SHP77 (cell line): ENCODE measurements at regions not wholly inside any gene's neighbourhood (a gene's known extent, or its start where the extent isn't known, plus 50 kb on each side); places are given as distances from the start of the nearest gene placed in this dataset.

Experiments used
- DNase-seq, 2 experiments: peaks; one replicate each; lab custom pipeline; 2025; lab: John Stamatoyannopoulos, UW

- no peak for DNase-seq
These were observed 435.2 kb upstream of the SEMA3A start for GRCh38 chr7:84629640-84630318.

- DNase-seq: no peak
These were observed 434.6 kb upstream of the SEMA3A start for GRCh38 chr7:84629216-84629615.

- DNase-seq: no peak
These were observed 432.7 kb upstream of the SEMA3A start for GRCh38 chr7:84627250-84627649.

GRCh38 chr7:84624927-84625326 lies 430.3 kb upstream of the SEMA3A start:
- DNase-seq: no peak

GRCh38 chr7:84624527-84624926 lies 429.9 kb upstream of the SEMA3A start:
- DNase-seq: no peak

- no peak for DNase-seq
These were observed 422.9 kb upstream of the SEMA3A start for GRCh38 chr7:84617265-84618030.

GRCh38 chr7:84614821-84615501 lies 420.4 kb upstream of the SEMA3A start:
- DNase-seq: no peak

- no peak for DNase-seq
These were observed 418.5 kb upstream of the SEMA3A start for GRCh38 chr7:84612981-84613681.

GRCh38 chr7:84611391-84611790 lies 416.8 kb upstream of the SEMA3A start:
- DNase-seq: no peak

- DNase-seq: no peak
These were observed 415.8 kb upstream of the SEMA3A start for GRCh38 chr7:84610390-84610789.

GRCh38 chr7:84605301-84605700 lies 410.7 kb upstream of the SEMA3A start:
- no peak for DNase-seq

GRCh38 chr7:84603545-84603944 lies 409.0 kb upstream of the SEMA3A start:
- DNase-seq: no peak

GRCh38 chr7:84595026-84595425 lies 400.4 kb upstream of the SEMA3A start:
- no peak for DNase-seq

GRCh38 chr7:84591897-84592296 lies 397.3 kb upstream of the SEMA3A start:
- DNase-seq: no peak

GRCh38 chr7:84589012-84589411 lies 394.4 kb upstream of the SEMA3A start:
- DNase-seq: no peak

GRCh38 chr7:84583331-84583730 lies 388.7 kb upstream of the SEMA3A start:
- no peak for DNase-seq

GRCh38 chr7:84582747-84583146 lies 388.2 kb upstream of the SEMA3A start:
- no peak for DNase-seq

GRCh38 chr7:84578825-84579224 lies 384.2 kb upstream of the SEMA3A start:
- no peak for DNase-seq

- no peak for DNase-seq
These were observed 374.2 kb upstream of the SEMA3A start for GRCh38 chr7:84568781-84569180.

GRCh38 chr7:84565345-84566074 lies 370.9 kb upstream of the SEMA3A start:
- no peak for DNase-seq

- DNase-seq: no peak
These were observed 359.1 kb upstream of the SEMA3A start for GRCh38 chr7:84553711-84554110.

GRCh38 chr7:84549409-84549808 lies 354.8 kb upstream of the SEMA3A start:
- no peak for DNase-seq
